ENCODE measurements at regions not wholly inside any gene's neighbourhood (a gene's known extent, or its start where the extent isn't known, plus 50 kb on each side); places are given as distances from the start of the nearest gene placed in this dataset.

DNA sequence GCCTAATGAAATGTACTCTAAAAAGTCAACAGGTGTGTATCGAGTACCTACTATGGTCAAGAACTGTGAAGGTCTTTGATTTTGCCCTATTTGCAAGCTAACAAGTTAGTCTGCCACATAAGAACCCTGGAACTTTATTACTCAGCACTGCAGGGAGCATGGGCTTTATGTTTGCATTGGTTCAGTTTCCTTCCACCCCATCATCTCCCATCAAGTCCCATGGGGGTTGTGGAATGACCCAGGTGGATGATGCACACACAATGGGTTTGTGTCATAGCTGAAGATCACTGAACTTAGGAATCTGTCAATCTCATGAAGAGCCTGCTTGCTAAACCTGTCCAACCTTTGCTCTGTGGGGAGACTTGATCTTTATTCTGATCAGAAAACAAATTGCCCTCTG lies 265.5 kb downstream of the RPRM start:
- H3K9me3 Mint-ChIP-seq, result no peaks in the 10 kb centered on the region
- H3K4me3 Mint-ChIP-seq, result no peak overlapping the region
- H3K27me3 Mint-ChIP-seq, result peaks cover 1% of the 10 kb centered on the region
- H3K36me3 Mint-ChIP-seq (ENCODE audit: low read depth), result no peaks in the 10 kb centered on the region
- DNase-seq, result no peak
- no peaks in the 10 kb centered on the region for H3K4me1 Mint-ChIP-seq (ENCODE audit: low read depth)
- H3K27ac Mint-ChIP-seq, result no peak overlapping the region
- no peak for TF ChIP-seq CTCF (IDR thresholded peaks at IDR 0.05)
- ChIA-PET POLR2A (no interaction called here), CTCF (no interaction called here)
- ATAC-seq, result no peak
- intact Hi-C loops (cut with micrococcal nuclease), result no loop called here

DNA sequence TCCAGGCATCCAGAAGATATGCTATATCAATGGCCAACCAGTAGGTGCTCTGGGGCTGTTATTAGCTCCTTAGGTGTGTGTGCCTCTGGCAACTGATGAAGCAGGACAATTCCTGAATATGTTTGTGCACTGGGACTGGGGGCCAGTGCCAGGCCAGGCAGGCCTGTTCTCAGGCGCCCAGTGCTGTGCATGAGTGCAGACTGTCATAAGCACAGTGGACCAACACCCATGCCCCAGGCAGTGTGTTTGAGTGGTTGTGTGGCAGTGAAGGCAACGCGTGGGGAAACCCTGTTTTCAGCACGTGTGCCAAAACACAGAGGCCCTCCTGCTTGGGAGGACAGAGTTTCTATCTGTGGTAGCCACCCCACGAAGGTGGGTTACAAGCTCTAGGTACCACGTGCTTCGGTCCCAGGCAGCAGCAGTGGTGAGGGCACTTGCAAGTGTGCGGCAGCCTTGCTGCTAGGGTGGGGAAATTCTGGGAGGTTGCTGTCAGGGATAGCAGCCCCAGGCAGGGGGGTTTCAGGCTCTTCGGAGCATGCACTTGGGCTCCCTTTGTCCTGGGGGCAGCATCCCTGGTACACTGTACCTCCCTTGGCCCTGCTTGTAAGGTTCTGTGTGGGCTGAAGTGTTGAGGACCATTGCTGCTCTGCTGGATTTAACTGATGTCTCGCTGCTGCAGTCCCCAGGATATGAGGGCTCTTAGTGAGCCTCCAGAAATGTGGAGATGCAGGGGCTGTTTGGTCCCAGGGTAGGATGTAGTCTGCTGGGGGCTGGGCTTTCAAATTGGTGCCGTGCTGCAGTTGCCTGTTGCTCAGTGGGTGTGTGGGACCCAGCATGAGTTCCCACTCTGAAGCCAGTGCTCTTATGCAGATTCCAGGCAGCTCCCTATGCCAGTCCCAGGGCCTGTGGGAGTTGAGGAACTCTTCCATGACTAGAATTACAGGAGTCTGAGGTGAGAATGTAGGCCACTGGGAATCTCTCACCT lies 280.9 kb downstream of the RPRM start:
- CTCF ChIA-PET, result no interaction called here
- intact Hi-C loops (cut with micrococcal nuclease), result no loop called here
- ATAC-seq, result no peak
- no peaks in the 10 kb centered on the region for H3K4me1 Mint-ChIP-seq (ENCODE audit: low read depth)
- H3K4me3 Mint-ChIP-seq, result no peak overlapping the region
- no peak for DNase-seq
- no peaks in the 10 kb centered on the region for H3K36me3 Mint-ChIP-seq (ENCODE audit: low read depth)
- TF ChIP-seq CTCF (IDR thresholded peaks at IDR 0.05), result no peak
- no peaks in the 10 kb centered on the region for H3K27me3 Mint-ChIP-seq
- H3K9me3 Mint-ChIP-seq, result peaks cover 6% of the 10 kb centered on the region
- H3K27ac Mint-ChIP-seq, result no peak overlapping the region
- POLR2A ChIA-PET, result no interaction called here

- H3K27ac Mint-ChIP-seq, result no peak overlapping the region
- intact Hi-C loops (cut with micrococcal nuclease), result no loop called here
- no peak for TF ChIP-seq CTCF (IDR thresholded peaks at IDR 0.05)
- ATAC-seq, result no peak
- CTCF ChIA-PET, result no interaction called here
- POLR2A ChIA-PET, result no interaction called here
- H3K4me3 Mint-ChIP-seq, result no peak overlapping the region
- DNase-seq, result no peak
- no peaks in the 10 kb centered on the region for H3K4me1 Mint-ChIP-seq (ENCODE audit: low read depth)
- H3K27me3 Mint-ChIP-seq, result no peaks in the 10 kb centered on the region
- peaks cover 6% of the 10 kb centered on the region for H3K9me3 Mint-ChIP-seq
- H3K36me3 Mint-ChIP-seq (ENCODE audit: low read depth), result no peaks in the 10 kb centered on the region
These were observed 282.0 kb downstream of the RPRM start for GRCh38 chr2:153196378-153197058.

DNA sequence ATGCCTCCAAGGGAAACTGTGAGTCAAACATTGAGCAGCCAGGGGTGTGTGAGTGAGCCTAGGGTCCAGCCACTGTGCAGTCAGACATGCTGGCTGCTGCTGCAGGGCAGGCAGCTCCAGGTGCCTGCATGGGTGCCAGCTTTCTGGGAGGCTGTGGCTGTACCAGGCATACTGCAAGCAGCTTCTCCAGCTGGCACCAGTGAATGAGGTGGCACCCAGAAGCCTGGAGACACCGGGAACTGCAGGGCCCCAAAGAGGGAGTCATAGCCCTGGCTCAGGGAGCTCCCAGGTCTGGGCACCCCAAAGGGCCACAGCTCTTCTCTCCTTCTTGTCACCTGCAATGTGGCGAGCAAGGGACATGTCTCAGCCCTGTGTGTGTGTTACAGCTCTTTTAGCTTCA lies 283.2 kb downstream of the RPRM start:
- no peak overlapping the region for H3K27ac Mint-ChIP-seq
- POLR2A ChIA-PET, result no interaction called here
- no peak for ATAC-seq

More for the DNA sequence above, 283.2 kb downstream of the RPRM start:
- H3K4me1 Mint-ChIP-seq (ENCODE audit: low read depth), result no peaks in the 10 kb centered on the region
- no peak overlapping the region for H3K4me3 Mint-ChIP-seq
- no peaks in the 10 kb centered on the region for H3K27me3 Mint-ChIP-seq
- CTCF ChIA-PET, result no interaction called here
- intact Hi-C loops (cut with micrococcal nuclease), result no loop called here
- peaks cover 6% of the 10 kb centered on the region for H3K9me3 Mint-ChIP-seq
- TF ChIP-seq CTCF (IDR thresholded peaks at IDR 0.05), result no peak
- DNase-seq, result no peak
- no peaks in the 10 kb centered on the region for H3K36me3 Mint-ChIP-seq (ENCODE audit: low read depth)
